ENCODE measurements at regions not wholly inside any gene's neighbourhood (a gene's known extent, or its start where the extent isn't known, plus 50 kb on each side); places are given as distances from the start of the nearest gene placed in this dataset.

GRCh38 chr2:111653103-111653624, 230.8 kb downstream of the ANAPC1 start:
- H3K27ac Mint-ChIP-seq (ENCODE audit: low read depth, unreplicated experiment) = no peak overlapping the region
- no peak for TF ChIP-seq CTCF (IDR thresholded peaks at IDR 0.05; ENCODE audit: unreplicated experiment)
- no peak overlapping the region for H3K4me3 Mint-ChIP-seq (ENCODE audit: unreplicated experiment)
- no peaks in the 10 kb centered on the region for H3K9me3 Mint-ChIP-seq (ENCODE audit: unreplicated experiment)
- H3K27me3 Mint-ChIP-seq (ENCODE audit: insufficient read depth, unreplicated experiment) = no peaks in the 10 kb centered on the region
- H3K36me3 Mint-ChIP-seq (ENCODE audit: insufficient read depth, unreplicated experiment) = no peaks in the 10 kb centered on the region
- POLR2A ChIA-PET = interaction anchor here (0.9 to 1.1 kb wide), 3 partner anchors 11 to 28 kb away, joined by 3 read pairs; no protein-coding TSS in a partner anchor
- intact Hi-C loops (cut with micrococcal nuclease) = no loop called here
- CTCF ChIA-PET = interaction anchor here (1.2 kb wide), 1 partner anchor 22 kb away, joined by 5 read pairs; no protein-coding TSS in a partner anchor
- no TSS peak for BruUV-seq (replicated peaks)
- H3K4me1 Mint-ChIP-seq (ENCODE audit: insufficient read depth, unreplicated experiment) = peaks cover 15% of the 10 kb centered on the region
- DNase-seq (ENCODE audit: unreplicated experiment) = no peak

- TF ChIP-seq CTCF (IDR thresholded peaks at IDR 0.05; ENCODE audit: unreplicated experiment) = no peak
- no peak overlapping the region for H3K4me3 Mint-ChIP-seq (ENCODE audit: unreplicated experiment)
- DNase-seq (ENCODE audit: unreplicated experiment) = no peak
- peaks cover 15% of the 10 kb centered on the region for H3K4me1 Mint-ChIP-seq (ENCODE audit: insufficient read depth, unreplicated experiment)
- no peaks in the 10 kb centered on the region for H3K9me3 Mint-ChIP-seq (ENCODE audit: unreplicated experiment)
- no peaks in the 10 kb centered on the region for H3K27me3 Mint-ChIP-seq (ENCODE audit: insufficient read depth, unreplicated experiment)
- no peaks in the 10 kb centered on the region for H3K36me3 Mint-ChIP-seq (ENCODE audit: insufficient read depth, unreplicated experiment)
- intact Hi-C loops (cut with micrococcal nuclease) = no loop called here
- ChIA-PET CTCF (interaction anchor here (0.7 to 1.2 kb wide), 2 partner anchors 22 kb away, joined by 4 to 5 read pairs; no protein-coding TSS in a partner anchor), POLR2A (no interaction called here)
- no peak overlapping the region for H3K27ac Mint-ChIP-seq (ENCODE audit: low read depth, unreplicated experiment)
- BruUV-seq (replicated peaks) = no TSS peak
Measured at GRCh38 chr2:111653913-111654312, 230.1 kb downstream of the ANAPC1 start.

GRCh38 chr2:111654829-111655228, 229.2 kb downstream of the ANAPC1 start:
- CTCF ChIA-PET = no interaction called here
- no peak for DNase-seq (ENCODE audit: unreplicated experiment)

GRCh38 chr2:111656436-111656835, 227.6 kb downstream of the ANAPC1 start:
- no peak overlapping the region for H3K27ac Mint-ChIP-seq (ENCODE audit: low read depth, unreplicated experiment)
- CTCF ChIA-PET = no interaction called here
- no peak for TF ChIP-seq CTCF (IDR thresholded peaks at IDR 0.05; ENCODE audit: unreplicated experiment)

More at GRCh38 chr2:111654829-111655228, 229.2 kb downstream of the ANAPC1 start:
- BruUV-seq (replicated peaks) = no TSS peak
- intact Hi-C loops (cut with micrococcal nuclease) = no loop called here
- Mint-ChIP-seq H3K27ac (ENCODE audit: low read depth, unreplicated experiment) (no peak overlapping the region), H3K36me3 (ENCODE audit: insufficient read depth, unreplicated experiment) (peaks cover 4% of the 10 kb centered on the region), H3K4me3 (ENCODE audit: unreplicated experiment) (no peak overlapping the region), H3K9me3 (ENCODE audit: unreplicated experiment) (no peaks in the 10 kb centered on the region), H3K4me1 (ENCODE audit: insufficient read depth, unreplicated experiment) (peaks cover 24% of the 10 kb centered on the region), H3K27me3 (ENCODE audit: insufficient read depth, unreplicated experiment) (no peaks in the 10 kb centered on the region)
- TF ChIP-seq CTCF (IDR thresholded peaks at IDR 0.05; ENCODE audit: unreplicated experiment) = no peak
- POLR2A ChIA-PET = no interaction called here

More at GRCh38 chr2:111656436-111656835, 227.6 kb downstream of the ANAPC1 start:
- POLR2A ChIA-PET = no interaction called here
- no TSS peak for BruUV-seq (replicated peaks)
- Mint-ChIP-seq H3K4me3 (ENCODE audit: unreplicated experiment) (no peak overlapping the region), H3K27me3 (ENCODE audit: insufficient read depth, unreplicated experiment) (no peaks in the 10 kb centered on the region), H3K4me1 (ENCODE audit: insufficient read depth, unreplicated experiment) (peaks cover 33% of the 10 kb centered on the region), H3K9me3 (ENCODE audit: unreplicated experiment) (no peaks in the 10 kb centered on the region), H3K36me3 (ENCODE audit: insufficient read depth, unreplicated experiment) (peaks cover 4% of the 10 kb centered on the region)
- intact Hi-C loops (cut with micrococcal nuclease) = no loop called here
- no peak for DNase-seq (ENCODE audit: unreplicated experiment)

All from MCF 10A (cell line).